Osteocyte (in vitro differentiated cells): ENCODE measurements at regions not wholly inside any gene's neighbourhood (a gene's known extent, or its start where the extent isn't known, plus 50 kb on each side); places are given as distances from the start of the nearest gene placed in this dataset.

Source experiments
- DNase-seq: peaks from one replicate; pipeline ENCODE4 v3.0.0; 2021; ENCODE audit warnings: mixed read lengths; ENCODE audit not compliant: unreplicated experiment; ENCODE audit errors: extremely low spot score
- H3K27ac Mint-ChIP-seq: one replicate; pipeline ENCODE4 v1.8.0; 2021; ENCODE audit warnings: mild to moderate bottlenecking, mixed read lengths; ENCODE audit not compliant: unreplicated experiment
- H3K27me3 Mint-ChIP-seq: one replicate; pipeline ENCODE4 v1.8.0; 2021; ENCODE audit warnings: mixed read lengths; ENCODE audit not compliant: unreplicated experiment
- H3K36me3 Mint-ChIP-seq: one replicate; pipeline ENCODE4 v1.8.0; 2021; ENCODE audit warnings: mixed read lengths; ENCODE audit not compliant: unreplicated experiment
- H3K4me1 Mint-ChIP-seq: one replicate; pipeline ENCODE4 v1.8.0; 2021; ENCODE audit warnings: mixed read lengths; ENCODE audit not compliant: unreplicated experiment
- H3K4me3 Mint-ChIP-seq: one replicate; pipeline ENCODE4 v1.8.0; 2021; ENCODE audit warnings: mild to moderate bottlenecking, moderate library complexity, mixed read lengths; ENCODE audit not compliant: unreplicated experiment
- H3K9me3 Mint-ChIP-seq: one replicate; pipeline ENCODE4 v1.8.0; 2021; ENCODE audit warnings: mixed read lengths; ENCODE audit not compliant: unreplicated experiment
- CTCF ChIP-seq: fragments of 200-600 bp; sonication (generic); IDR thresholded peaks from 2 replicates; pipeline ENCODE4 v1.5.0; 2021; ENCODE audit warnings: antibody characterized with exemption, mild to moderate bottlenecking, moderate library complexity

- TF ChIP-seq CTCF: no peak
Observed at GRCh38 chr9:82474235-82474634, 485.7 kb downstream of the SPATA31D1 start.

GRCh38 chr9:82475584-82476301, 487.2 kb downstream of the SPATA31D1 start:
- no peak overlapping the region for H3K4me3 Mint-ChIP-seq
- DNase-seq: no peak

More at GRCh38 chr9:82474235-82474634, 485.7 kb downstream of the SPATA31D1 start:
- no peak overlapping the region for H3K27ac Mint-ChIP-seq
- no peaks in the 10 kb centered on the region for H3K4me1 Mint-ChIP-seq
- peaks cover 6% of the 10 kb centered on the region for H3K27me3 Mint-ChIP-seq
- no peaks in the 10 kb centered on the region for H3K36me3 Mint-ChIP-seq
- H3K9me3 Mint-ChIP-seq: no peaks in the 10 kb centered on the region
- DNase-seq: no peak
- no peak overlapping the region for H3K4me3 Mint-ChIP-seq

GRCh38 chr9:82480921-82481320, 492.3 kb downstream of the SPATA31D1 start:
- Mint-ChIP-seq H3K4me3 (no peak overlapping the region), H3K36me3 (no peaks in the 10 kb centered on the region), H3K27ac (no peak overlapping the region), H3K9me3 (no peaks in the 10 kb centered on the region), H3K4me1 (no peaks in the 10 kb centered on the region), H3K27me3 (peaks cover 49% of the 10 kb centered on the region)
- no peak for TF ChIP-seq CTCF
- DNase-seq: no peak

More at GRCh38 chr9:82475584-82476301, 487.2 kb downstream of the SPATA31D1 start:
- no peak for TF ChIP-seq CTCF
- no peaks in the 10 kb centered on the region for H3K9me3 Mint-ChIP-seq
- peaks cover 15% of the 10 kb centered on the region for H3K27me3 Mint-ChIP-seq
- H3K27ac Mint-ChIP-seq: no peak overlapping the region
- H3K4me1 Mint-ChIP-seq: no peaks in the 10 kb centered on the region
- H3K36me3 Mint-ChIP-seq: no peaks in the 10 kb centered on the region

- TF ChIP-seq CTCF: no peak
- DNase-seq: no peak
- Mint-ChIP-seq H3K9me3 (no peaks in the 10 kb centered on the region), H3K4me3 (no peak overlapping the region), H3K27me3 (peaks cover 43% of the 10 kb centered on the region), H3K36me3 (no peaks in the 10 kb centered on the region), H3K4me1 (peaks cover 29% of the 10 kb centered on the region), H3K27ac (peak overlapping the region; percentile 34)
Observed at GRCh38 chr9:82487935-82488312, 499.4 kb downstream of the SPATA31D1 start.

- H3K4me3 Mint-ChIP-seq: no peak overlapping the region
Observed at GRCh38 chr9:82488313-82489200, 500.0 kb downstream of the SPATA31D1 start.

More at GRCh38 chr9:82488313-82489200, 500.0 kb downstream of the SPATA31D1 start:
- Mint-ChIP-seq H3K36me3 (no peaks in the 10 kb centered on the region), H3K27ac (peak overlapping the region; percentile 39), H3K9me3 (no peaks in the 10 kb centered on the region), H3K4me1 (peaks cover 29% of the 10 kb centered on the region), H3K27me3 (peaks cover 41% of the 10 kb centered on the region)
- DNase-seq: no peak
- TF ChIP-seq CTCF: no peak
